Esophagus squamous epithelium (tissue), 4 donors: ENCODE measurements at regions not wholly inside any gene's neighbourhood (a gene's known extent, or its start where the extent isn't known, plus 50 kb on each side); places are given as distances from the start of the nearest gene placed in this dataset.

Source experiments
- CTCF ChIP-seq, 6 experiments: fragments of 450-650 bp in 4 of 6; fragments of 200-600 bp in 2 of 6; sonication (generic) in 2 of 6; IDR thresholded peaks; one replicate each; pipeline ENCODE4 v1.5.1; 2016 to 2019; ENCODE audit warnings: antibody characterized with exemption in 6 of 6, mild to moderate bottlenecking in 4 of 6, moderate library complexity in 4 of 6
- POLR2A ChIP-seq, 4 donors: fragments of 450-650 bp; IDR thresholded peaks; one replicate each; pipeline ENCODE4 v1.6.1; 2017; ENCODE audit warnings: antibody characterized with exemption in 4 of 4, mild to moderate bottlenecking in 4 of 4, moderate library complexity in 3 of 4

- TF ChIP-seq POLR2A (IDR thresholded peaks at IDR 0.05) (no peak), CTCF (IDR thresholded peaks at IDR 0.05) (no peak)
These were observed 243.2 kb upstream of the ARID1B start for GRCh38 chr6:156533872-156534524.
